Suprapubic skin (tissue), 3 donors: ENCODE measurements at regions not wholly inside any gene's neighbourhood (a gene's known extent, or its start where the extent isn't known, plus 50 kb on each side); places are given as distances from the start of the nearest gene placed in this dataset.
A peak's percentile ranks its signal among the peaks of the same experiment; 100 is the strongest.

ENCODE experiments used
- CTCF ChIP-seq, 2 donors: fragments of 200-600 bp in 1 of 2; fragments of 450-650 bp in 1 of 2; sonication (generic) in 1 of 2; IDR thresholded peaks; one replicate each; pipeline ENCODE4 v1.5.1; 2016 to 2019; ENCODE audit warnings: antibody characterized with exemption in 2 of 2, mild to moderate bottlenecking in 1 of 2, moderate library complexity in 1 of 2
- POLR2AphosphoS5 ChIP-seq, 3 donors: sonication (generic); formaldehyde crosslinking; IDR thresholded peaks; one replicate each; pipeline ENCODE4 v1.6.1; 2017; ENCODE audit warnings: antibody characterized with exemption in 3 of 3

GRCh38 chr22:22959147-22959827, 71.7 kb downstream of the IGLL5 start:
- TF ChIP-seq CTCF (IDR thresholded peaks at IDR 0.05): peak; percentile 53 to 62
- no peak for TF ChIP-seq POLR2AphosphoS5 (IDR thresholded peaks at IDR 0.05)
